Activated CD4-positive, alpha-beta T cell treated with anti-CD3 and anti-CD28 coated beads for 48 hours (primary cell): ENCODE measurements at regions not wholly inside any gene's neighbourhood (a gene's known extent, or its start where the extent isn't known, plus 50 kb on each side); places are given as distances from the start of the nearest gene placed in this dataset.

Experiments
- DNase-seq: peaks from one replicate; pipeline ENCODE4 v3.0.0-alpha.2; 2020

DNA sequence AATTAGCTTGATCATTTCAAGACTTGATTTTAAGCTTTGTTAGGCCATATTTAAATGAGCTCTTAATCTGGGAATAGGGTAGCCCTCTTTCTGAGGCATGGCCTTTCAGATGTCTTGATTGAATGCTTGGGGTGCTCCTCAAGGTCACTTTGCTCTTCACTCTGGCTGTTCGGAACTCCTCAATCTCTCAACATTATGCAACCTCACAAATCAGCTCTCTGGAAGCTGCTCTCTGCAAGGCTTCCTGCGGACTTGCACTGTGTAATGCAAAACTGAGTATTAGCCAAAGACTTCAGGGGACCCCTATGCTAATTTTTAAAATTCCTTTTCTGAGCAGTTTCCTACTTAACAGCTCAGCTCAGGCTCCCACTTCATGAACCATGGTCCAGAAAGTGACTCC, 398.3 kb downstream of the PRDM5 start:
- no peak for DNase-seq

GRCh38 chr4:120520761-120521160, 401.8 kb downstream of the PRDM5 start:
- no peak for DNase-seq

DNA sequence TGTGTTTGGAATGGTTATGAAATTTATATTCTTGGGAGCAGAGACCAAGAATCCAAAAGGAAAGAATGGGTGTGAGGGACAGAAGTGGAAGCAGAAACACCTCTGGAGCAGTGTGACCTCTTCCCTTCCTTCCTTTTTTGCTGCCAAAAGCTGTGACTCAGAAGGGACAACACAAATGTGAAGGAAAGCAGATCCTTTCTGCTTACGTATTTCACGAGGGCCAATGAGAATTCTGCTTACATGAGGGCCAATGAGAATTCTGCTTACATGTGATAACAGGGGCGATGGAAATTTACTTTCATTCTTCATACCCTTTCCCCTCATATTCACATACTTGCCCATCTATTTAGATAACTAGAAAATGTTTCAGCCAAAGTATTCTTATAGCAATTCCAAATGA, 404.6 kb downstream of the PRDM5 start:
- DNase-seq = no peak

DNA sequence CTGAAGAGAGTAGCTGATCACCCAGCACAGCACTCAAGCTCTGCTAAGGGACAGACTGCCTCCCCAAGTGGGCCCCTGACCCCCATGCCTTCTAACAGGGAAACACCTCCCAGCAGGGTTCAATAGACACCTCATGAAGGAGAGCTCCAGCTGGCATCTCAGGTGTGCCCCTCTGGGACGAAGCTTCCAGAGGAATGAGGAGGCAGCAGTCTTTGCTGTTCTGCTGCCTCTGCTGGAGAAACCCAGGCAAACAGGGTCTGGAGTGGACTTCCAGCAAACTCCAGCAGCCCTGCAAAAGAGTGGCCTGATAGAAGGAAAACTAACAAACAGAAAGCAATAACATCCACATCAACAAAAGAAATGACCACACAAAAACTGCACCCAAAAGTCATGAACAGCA, 412.8 kb downstream of the PRDM5 start:
- DNase-seq = no peak

DNA sequence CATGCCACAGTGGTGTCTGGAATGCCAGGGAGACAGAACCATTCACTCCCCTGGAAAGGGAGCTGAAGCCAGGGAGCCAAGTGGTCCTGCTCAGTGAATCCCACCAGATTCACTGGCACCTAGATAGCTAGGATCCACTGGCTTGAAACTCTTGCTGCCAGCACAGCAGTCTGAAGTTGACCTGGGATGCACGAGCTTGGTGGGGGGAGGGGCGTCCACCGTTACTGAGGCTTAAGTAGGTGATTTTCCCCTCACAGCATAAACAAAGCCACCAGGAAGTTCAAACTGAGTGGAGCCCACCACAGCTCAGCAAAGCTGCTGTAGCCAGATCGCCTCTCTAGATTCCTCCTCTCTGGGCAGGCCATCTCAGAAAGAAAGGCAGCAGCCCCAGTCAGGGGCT, 413.3 kb downstream of the PRDM5 start:
- no peak for DNase-seq

GRCh38 chr4:120508036-120508435, 414.5 kb downstream of the PRDM5 start:
- no peak for DNase-seq

DNA sequence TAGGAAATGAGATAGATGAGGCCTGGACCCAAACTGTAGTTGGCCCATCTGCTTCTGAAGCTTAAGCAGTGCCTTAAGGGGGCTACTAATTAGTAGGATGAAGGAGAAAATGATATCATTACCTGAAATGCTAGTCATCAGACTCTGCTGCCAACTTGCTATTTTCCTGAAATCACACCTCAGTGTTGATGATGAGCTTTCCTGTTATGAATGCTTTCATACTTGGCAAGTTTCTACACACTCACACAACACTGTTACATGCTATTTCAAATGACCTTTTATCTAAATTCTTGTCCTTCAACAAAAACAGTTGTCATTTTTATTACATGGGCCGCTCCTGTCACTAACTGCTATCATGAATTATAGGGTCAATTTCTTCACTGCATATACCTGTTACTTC, 416.0 kb downstream of the PRDM5 start:
- DNase-seq = no peak

GRCh38 chr4:120498678-120499077, 423.8 kb downstream of the PRDM5 start:
- no peak for DNase-seq

DNA sequence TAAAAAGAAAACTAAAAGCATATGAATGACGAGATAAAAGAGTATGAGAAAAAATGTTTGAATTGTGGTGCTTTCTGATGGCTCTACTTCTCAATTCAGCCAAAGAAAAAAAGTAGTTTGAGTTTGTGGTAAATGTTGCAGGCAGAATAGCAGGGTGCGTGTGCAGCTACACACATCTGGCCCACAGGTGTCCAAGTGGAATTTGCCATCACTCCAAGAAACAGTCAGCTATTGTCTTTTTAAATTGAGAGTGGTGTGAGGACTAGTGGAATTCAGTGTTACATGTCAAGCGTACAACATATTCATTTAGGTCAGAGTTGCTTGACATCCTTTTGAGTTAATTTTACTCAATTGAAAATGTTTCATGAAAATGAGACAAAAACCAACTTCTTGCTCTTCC, 424.8 kb upstream of the MAD2L1 start:
- DNase-seq = no peak

- DNase-seq = no peak
These were observed 415.1 kb upstream of the MAD2L1 start for GRCh38 chr4:120481756-120482155.

DNA sequence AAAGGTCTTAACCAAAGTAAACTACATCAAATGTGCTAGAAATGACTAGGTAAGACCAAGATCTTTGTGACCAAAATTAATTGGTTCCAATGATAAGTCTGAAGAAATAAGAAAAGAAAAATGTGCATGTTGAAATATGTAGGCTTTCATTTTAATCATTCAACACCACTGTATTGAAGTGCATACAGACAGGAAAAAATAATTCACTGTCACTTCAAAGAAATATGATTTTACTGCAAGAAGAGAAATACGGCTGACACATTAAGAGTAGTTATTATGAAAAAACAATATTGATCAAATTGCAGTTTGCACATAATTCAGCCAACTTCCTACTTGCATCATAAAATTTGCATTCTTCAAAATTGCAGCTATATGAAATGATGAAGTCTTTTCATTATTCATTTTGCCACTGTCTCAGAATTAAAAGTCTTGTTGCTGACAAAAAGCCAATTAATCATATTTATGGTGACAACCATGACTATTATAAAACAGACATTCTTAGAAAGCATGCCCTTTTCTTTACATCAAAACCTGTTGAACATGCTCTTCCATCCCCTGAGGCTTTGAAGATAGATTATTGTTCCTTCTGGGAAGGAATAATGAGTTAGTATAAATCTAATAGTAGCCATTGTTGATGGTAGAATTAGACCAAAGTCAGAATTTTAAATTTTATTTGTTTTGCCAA, 405.9 kb upstream of the MAD2L1 start:
- DNase-seq = no peak

DNA sequence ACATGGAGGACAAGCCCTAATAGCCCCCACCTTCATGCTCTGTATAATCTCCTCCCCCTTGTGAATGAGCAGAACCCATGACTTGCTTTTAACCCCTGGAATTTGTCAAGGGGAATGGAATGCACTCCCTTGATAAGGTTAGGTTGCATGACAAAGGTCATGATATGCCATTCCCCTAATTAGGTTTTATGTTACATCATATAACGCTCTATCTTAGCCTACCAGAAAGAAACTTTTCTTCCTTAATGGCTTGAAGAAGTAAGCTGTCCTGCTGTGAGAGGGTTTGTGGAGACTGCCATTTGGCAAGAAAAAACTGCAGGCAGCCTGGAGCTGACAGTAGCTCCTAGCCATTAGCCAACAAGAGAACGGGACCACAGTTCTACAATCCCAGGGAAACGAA, 399.8 kb upstream of the MAD2L1 start:
- no peak for DNase-seq

GRCh38 chr4:120454788-120455187, 388.1 kb upstream of the MAD2L1 start:
- DNase-seq = no peak

DNA sequence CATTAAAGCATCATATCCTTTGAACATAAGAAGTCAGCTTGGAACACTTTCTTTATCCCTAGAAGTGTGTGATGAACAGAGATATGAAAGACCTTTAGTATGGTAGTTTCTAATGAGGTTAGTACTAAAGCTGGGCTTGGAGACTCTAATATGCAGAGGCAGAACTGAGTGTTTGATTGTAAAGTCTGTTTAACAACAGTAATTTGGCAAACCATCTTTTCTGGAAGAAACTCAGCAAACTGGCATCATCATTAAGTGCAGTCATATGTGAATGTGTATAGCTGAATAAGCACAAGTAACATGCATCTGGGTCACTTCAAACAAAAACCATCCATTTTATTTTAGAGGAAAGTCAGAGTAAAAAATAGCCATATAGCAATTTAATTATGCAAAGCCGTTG, 385.9 kb upstream of the MAD2L1 start:
- DNase-seq = no peak

- DNase-seq = no peak
These were observed 385.4 kb upstream of the MAD2L1 start for GRCh38 chr4:120452001-120452400.

GRCh38 chr4:120447774-120448173, 381.1 kb upstream of the MAD2L1 start:
- DNase-seq = no peak

- no peak for DNase-seq
These were observed 379.5 kb upstream of the MAD2L1 start for GRCh38 chr4:120446051-120446567.

GRCh38 chr4:120445186-120445585, 378.5 kb upstream of the MAD2L1 start:
- DNase-seq = no peak

DNA sequence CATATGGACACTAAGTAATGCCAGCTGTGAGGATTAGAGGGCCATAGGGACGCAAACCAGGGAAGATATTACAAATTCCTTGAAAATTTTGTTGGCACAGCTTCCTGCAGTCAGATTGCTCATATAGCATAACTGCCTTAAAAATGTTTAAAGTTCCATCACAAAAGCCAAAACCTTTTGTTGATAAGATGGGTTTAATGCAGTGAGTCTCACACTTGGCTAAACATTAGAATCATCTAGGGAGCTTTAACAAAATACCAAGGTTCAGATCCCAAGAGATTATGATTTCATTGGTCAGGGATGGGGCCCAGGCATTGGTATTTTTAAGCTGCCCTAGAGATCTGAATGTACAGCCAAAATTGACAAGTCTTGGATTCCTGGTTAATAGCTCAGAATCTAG, 376.5 kb upstream of the MAD2L1 start:
- no peak for DNase-seq

DNA sequence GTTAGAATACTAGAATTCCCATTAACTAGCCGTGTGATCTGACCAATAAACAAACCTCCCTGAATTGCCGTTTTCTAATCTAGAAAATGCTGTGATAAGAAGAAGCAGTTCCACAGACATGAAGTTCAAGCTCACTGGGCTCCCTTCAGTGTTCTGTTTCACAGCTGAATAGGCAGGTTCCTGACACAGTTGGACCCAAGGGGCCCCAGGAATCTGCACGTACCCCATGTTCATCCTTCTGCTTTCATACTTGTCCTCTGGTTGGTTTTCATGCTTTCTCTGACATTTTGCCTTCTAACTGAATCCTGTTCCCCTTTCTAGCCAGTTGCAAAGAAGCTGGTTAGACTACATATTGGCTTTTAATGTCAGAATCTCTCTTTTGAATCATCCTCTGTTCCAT, 374.1 kb upstream of the MAD2L1 start:
- no peak for DNase-seq

DNA sequence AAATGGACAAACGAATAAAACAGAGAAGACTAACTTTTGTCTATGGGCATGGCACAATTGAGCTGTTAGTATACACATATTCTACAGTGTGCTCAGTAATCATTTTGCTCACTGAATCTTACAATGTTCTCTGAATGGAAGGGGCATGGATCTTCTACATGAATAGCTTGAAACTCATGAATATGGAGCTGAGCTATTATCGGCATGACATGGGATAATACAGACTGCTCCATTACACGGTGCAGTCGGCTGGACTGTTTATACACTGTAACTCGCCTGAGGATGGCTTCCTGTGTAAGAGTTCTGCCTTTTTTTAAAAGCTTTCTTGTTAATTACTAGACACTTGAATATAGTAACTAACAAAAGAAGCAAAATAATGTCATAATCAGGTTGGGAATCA, 368.5 kb upstream of the MAD2L1 start:
- no peak for DNase-seq

GRCh38 chr4:120434756-120435155, 368.1 kb upstream of the MAD2L1 start:
- DNase-seq = no peak

GRCh38 chr4:120432301-120432860, 365.7 kb upstream of the MAD2L1 start:
- no peak for DNase-seq

GRCh38 chr4:120431180-120431579, 364.5 kb upstream of the MAD2L1 start:
- DNase-seq = no peak

- no peak for DNase-seq
These were observed 351.5 kb upstream of the MAD2L1 start for GRCh38 chr4:120418146-120418545.
